HG02588 (cell line): ENCODE measurements at regions not wholly inside any gene's neighbourhood (a gene's known extent, or its start where the extent isn't known, plus 50 kb on each side); places are given as distances from the start of the nearest gene placed in this dataset.
"Not testable (repeated sequence)": the region's sequence is repeated elsewhere in the genome, so short reads cannot be mapped to it uniquely, and the experiment has no call there.

Experiments used
- ATAC-seq: cut with Tn5 transposase; IDR thresholded peaks from one replicate; pipeline ENCODE4 v1.9.1; 2021; ENCODE audit warnings: mild to moderate bottlenecking, moderate library complexity; ENCODE audit not compliant: unreplicated experiment

- no peak for ATAC-seq
Observed at GRCh38 chr4:23036921-23037495, 344.3 kb downstream of the GBA3 start.

DNA sequence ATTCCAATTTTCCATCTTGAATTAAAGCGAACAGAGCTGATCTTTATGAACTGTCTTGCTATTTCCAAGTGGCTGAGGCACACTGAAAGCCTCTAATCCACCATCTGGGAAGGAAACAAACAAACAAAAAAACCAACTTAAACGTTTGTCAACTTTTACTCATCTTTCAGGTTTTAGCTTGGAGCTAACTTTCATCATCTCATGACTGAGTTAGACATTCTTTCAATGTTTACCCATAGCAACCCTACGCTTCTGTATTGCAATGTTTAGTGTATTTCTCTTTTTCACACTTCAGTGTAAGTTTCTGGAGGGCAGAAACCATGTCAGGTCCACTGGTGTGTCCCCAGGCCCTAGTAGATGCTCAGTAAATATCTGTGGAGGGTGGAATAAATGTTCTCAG lies 343.8 kb downstream of the GBA3 start:
- ATAC-seq, result no peak

DNA sequence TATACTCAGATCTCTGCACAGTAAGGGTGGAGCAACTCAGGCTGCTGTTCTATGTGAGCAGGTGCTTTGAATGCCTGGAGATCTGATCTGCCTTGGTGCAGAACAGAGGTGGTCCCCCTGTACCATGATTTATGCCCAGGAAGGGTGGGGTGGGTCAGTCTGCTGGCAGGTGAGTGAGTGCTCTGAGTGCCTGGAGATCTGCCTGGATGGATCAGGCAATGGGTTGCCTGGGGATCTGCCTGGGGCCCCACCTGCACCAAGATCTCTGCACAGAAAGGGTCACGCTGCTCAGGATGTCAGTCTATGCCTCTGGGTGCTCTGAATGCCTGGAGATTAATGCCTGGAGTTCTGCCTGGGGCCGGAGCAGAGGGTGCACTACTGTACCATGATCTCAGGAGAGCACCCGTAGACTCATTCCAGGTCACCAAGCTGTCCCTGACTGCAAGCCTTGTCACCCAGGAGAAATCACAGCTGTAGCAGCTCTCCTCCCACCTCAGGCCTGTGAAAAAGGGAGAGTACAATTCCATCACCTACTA lies 342.9 kb downstream of the GBA3 start:
- no peak for ATAC-seq

DNA sequence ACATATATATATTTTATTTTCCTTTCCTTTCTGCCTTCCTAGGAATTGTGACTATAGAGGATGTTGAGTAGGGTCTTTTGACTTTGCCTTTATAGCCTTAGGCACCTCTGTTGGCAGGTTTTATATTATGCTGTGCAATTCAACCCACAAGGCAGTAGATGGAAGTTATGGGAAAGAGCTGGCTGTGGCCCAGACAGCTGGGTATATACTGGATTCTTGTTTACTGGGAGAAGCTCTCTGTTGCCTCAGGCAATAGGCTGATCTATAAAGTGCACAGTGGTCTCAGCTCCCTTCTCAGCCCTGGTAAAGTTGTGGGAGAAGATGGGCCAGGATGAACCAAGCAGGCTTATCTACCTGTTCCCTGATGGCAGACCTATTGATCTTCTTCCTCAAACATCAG lies 342.0 kb downstream of the GBA3 start:
- ATAC-seq, result no peak

DNA sequence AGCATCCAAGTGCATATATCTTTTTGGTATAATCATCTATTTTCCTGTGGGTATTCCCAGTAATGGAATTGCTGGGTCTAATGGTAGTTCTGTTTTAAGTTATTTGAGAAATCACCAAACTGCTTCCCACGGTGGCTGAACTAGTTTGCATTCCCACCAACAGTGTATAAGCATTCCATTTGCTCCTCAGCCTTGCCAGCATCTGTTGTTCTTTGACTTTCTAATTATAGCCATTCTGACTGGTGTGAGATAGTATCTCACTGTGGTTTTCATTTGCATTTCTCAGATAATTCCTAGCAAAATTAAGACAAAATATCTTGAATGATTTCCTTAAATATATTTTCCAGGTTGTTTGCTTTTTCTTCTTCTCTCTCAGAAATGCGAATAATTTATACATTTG lies 341.1 kb downstream of the GBA3 start:
- ATAC-seq, result no peak

DNA sequence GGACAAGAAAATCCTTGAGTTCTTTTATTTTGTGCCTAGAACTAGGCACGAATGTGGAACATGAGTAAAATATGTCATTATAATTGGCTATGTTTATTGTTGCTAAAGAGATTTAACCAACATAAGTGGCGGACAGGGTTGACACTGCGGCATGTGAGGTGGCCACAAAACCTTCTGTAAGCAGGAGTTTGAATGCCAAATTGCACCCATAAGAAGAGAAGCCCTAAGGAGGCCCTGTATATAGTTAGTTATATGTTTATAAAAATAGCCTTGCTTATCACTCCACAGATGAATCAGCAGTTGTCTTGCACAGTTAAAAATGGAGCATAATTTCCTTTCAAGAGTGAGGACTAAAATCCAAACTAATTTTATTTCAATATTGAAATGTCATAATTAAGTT lies 336.1 kb downstream of the GBA3 start:
- no peak for ATAC-seq

GRCh38 chr4:23023666-23024065 lies 330.9 kb downstream of the GBA3 start:
- ATAC-seq, result no peak

DNA sequence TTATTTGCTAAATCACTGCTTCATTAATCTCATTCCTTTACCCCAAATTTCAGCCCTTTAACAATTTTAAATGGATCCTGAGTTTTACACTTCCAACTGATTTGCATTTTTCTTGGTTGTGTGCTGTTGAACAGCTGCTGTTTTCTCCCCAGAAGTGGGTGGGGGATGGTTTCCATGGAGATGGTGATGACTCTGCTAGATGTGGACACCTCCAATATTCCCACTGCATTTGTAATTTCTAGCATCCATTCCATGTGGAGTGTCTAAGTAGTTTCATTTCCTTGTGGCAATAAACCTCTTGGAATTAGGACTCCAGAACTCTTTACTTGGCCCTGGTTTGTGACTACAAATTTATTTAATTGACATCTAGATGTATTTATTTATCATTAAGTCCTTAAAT lies 330.4 kb downstream of the GBA3 start:
- ATAC-seq, result no peak

- no peak for ATAC-seq
Observed at GRCh38 chr4:23022032-23022431, 329.3 kb downstream of the GBA3 start.

DNA sequence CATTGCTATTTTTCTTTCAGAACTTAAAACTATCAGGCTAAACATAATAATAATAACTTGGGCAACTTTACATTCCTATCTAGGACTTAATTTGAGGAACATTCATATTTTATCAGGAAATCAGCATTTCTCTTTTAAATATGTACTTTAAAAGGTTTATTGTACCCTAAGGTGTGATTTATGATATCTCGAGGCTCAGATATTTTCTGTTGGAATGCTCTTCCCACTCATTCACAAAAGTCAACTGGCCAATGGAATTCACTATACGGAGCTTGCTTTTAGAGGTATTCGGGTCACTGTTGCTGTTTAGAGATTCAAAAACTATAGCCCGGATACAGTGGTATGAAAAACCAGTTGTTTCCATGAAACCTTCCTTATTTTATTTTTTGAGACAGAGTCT lies 328.3 kb downstream of the GBA3 start:
- ATAC-seq, result no peak

DNA sequence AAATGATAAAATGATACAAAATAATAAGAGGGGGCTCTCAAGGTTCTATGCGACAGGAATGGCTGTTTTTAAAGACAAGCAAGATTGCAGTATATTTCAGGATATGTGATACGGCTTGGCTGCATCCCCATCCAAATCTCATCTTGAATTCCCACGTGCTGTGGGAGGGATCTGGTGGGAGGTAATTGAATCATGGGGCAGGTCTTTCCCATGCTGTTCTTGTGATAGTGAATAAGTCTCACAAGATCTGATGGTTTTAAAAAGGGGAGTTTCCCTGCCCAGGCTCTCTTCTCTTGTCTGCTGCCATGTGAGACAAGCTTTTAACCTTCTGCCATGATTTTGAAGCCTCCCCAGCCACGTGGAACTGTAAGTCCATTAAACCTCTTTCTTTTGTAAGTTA lies 327.7 kb downstream of the GBA3 start:
- ATAC-seq, result not testable (repeated sequence)

DNA sequence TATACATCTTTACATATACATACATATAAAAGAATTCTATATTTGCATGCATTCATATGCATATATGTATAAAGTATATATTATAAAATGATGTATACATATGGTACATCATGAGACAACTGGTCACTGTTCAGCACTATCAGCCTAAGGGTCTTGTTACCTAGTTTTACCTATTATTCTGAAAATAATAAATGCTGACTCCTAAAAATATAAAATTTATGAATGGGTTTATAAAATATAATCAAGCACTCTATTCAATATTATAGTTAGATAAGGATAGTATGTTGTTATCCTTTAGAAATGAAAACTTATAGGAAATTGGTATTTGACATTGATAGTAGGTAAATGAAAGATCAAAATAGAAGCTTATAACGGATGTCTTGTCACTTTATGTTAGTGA lies 324.2 kb downstream of the GBA3 start:
- ATAC-seq, result no peak

DNA sequence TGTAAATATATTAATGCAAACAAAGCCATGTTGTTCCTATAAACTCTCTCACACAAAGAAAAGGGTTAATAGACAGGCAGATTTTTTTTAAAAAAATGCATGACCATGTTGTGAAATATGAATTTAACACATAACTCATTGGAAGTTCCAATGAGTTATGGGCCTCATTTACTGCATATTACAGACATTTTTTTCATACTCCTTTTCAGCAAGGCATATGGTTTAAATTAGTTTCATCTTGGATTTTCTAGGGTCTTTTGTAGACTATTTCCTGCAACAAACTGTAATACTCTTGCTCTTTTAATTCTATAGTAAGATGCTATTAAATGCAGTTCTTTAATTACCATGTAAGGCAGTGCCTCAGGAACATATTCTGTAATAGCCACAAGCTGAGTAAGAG lies 323.1 kb downstream of the GBA3 start:
- no peak for ATAC-seq

- ATAC-seq, result no peak
Observed at GRCh38 chr4:23009093-23009492, 316.4 kb downstream of the GBA3 start.

DNA sequence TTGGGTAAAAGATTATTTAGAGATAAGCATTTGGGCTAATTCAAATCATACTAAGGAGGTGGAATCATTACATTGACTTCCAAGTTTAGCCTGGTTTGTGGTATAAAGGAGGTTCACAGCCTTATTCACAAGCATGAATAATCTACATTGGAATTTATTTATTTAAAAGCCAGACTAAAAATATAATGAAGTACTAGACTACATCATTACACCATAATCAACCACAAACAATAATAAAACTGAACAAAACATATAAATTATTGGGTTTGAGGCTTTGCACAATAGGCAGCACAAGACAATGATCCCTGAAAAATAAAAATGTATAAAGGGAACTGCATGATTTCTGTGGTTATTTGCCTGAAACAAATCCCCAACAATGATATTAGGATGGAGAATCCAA lies 314.0 kb downstream of the GBA3 start:
- no peak for ATAC-seq

- ATAC-seq, result no peak
Observed at GRCh38 chr4:23005691-23006090, 313.0 kb downstream of the GBA3 start.

DNA sequence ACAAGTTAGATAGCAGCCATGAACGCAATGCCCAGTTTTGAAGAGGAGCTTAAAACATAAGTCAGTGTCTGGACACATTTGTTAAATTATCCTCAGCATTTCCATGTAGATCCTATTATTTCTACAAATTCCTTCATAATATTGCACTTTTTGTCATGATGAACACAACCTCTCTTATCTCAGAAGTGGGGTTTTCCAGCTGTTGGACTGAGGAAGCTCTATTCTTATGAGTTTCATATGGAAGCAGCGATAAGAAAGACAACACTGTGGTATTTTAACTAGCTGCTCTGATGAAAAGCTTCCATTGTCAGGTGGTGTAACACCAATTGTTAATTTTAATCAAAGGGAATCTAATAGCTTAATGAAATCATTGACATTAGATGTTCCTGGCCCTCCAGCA lies 308.7 kb downstream of the GBA3 start:
- ATAC-seq, result no peak

DNA sequence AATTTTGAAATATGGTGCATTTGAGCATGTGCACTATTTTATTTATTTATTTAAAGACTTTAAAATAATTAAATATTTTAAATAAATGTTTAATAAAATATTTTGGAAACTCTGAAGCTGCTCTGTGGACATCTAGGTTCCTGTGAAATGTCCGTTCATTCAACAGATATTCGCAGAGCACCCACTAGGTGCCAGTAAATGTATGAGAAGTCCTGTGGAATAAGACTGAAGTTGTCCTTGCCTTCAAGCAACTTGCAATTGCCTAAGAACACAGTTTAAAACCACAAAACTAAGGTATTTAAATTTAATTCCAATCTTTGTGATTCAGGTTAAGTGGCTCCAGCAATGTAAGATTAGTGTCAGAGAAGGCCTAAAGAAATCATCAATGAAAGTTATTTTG lies 306.7 kb downstream of the GBA3 start:
- no peak for ATAC-seq

DNA sequence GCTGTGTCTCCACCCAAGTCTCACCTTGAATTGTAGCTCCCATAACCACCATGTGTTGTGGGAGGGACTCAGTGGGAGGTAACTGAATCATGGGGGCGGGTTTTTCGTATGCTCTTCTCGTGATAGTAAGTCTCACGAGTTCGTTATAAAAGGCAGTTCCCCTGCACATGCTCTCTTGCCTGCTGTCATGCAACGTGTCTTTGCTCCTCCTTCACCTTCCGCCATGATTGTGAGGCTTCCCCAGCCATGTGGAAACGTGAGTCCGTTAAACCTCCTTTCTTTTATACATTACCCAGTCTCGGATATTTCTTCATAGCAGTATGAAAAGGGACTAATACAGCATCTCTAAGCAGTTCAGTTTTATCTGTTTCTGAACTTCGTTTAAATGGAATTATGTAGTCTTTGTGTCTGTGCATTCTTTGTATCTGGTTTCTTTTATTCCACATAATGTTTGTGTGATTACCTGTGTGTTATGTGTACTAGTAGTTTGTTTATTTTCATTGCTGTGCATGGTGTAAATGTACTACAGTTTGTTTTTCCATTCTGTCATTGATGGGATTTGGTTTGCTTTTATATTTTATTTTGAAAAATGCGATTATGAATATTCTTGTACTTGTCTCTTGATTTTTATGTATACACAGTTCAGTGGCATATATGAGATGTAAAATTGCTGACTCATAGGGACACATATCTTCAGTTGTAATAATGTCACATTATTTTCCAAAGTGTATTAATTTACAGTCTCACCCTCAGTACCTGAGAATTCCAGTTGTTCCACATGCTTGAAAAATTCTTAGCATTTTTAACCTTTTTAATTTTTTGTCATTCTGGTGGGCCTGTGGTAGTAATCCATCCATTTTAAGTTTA lies 304.9 kb downstream of the GBA3 start:
- no peak for ATAC-seq

GRCh38 chr4:22991576-22991975 lies 298.8 kb downstream of the GBA3 start:
- no peak for ATAC-seq

GRCh38 chr4:22988526-22988925 lies 295.8 kb downstream of the GBA3 start:
- no peak for ATAC-seq

- no peak for ATAC-seq
Observed at GRCh38 chr4:22987870-22988269, 295.1 kb downstream of the GBA3 start.
